ENCODE measurements at regions not wholly inside any gene's neighbourhood (a gene's known extent, or its start where the extent isn't known, plus 50 kb on each side); places are given as distances from the start of the nearest gene placed in this dataset.

GRCh38 chr4:100100985-100101384 is 89.3 kb downstream of the DDIT4L start:
- TF ChIP-seq, protein P1, sequence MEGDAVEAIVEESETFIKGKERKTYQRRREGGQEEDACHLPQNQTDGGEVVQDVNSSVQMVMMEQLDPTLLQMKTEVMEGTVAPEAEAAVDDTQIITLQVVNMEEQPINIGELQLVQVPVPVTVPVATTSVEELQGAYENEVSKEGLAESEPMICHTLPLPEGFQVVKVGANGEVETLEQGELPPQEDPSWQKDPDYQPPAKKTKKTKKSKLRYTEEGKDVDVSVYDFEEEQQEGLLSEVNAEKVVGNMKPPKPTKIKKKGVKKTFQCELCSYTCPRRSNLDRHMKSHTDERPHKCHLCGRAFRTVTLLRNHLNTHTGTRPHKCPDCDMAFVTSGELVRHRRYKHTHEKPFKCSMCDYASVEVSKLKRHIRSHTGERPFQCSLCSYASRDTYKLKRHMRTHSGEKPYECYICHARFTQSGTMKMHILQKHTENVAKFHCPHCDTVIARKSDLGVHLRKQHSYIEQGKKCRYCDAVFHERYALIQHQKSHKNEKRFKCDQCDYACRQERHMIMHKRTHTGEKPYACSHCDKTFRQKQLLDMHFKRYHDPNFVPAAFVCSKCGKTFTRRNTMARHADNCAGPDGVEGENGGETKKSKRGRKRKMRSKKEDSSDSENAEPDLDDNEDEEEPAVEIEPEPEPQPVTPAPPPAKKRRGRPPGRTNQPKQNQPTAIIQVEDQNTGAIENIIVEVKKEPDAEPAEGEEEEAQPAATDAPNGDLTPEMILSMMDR (IDR thresholded peaks at IDR 0.05 in 4 of 5, conservative IDR thresholded peaks at IDR 0.05 in 1 of 5) = no peak
- no peak for TF ChIP-seq POLR2A (IDR thresholded peaks at IDR 0.05)

Data from gastrocnemius medialis (tissue), 4 donors.